Suprapubic skin (tissue), 4 donors: ENCODE measurements at regions not wholly inside any gene's neighbourhood (a gene's known extent, or its start where the extent isn't known, plus 50 kb on each side); places are given as distances from the start of the nearest gene placed in this dataset.

Experiments
- CTCF ChIP-seq, 2 donors: fragments of 200-600 bp in 1 of 2; fragments of 450-650 bp in 1 of 2; sonication (generic) in 1 of 2; IDR thresholded peaks; one replicate each; pipeline ENCODE4 v1.5.1; 2016 to 2019; ENCODE audit warnings: antibody characterized with exemption in 2 of 2, mild to moderate bottlenecking in 1 of 2, moderate library complexity in 1 of 2
- EP300 ChIP-seq: sonication (generic); formaldehyde crosslinking; IDR thresholded peaks from one replicate; pipeline ENCODE4 v1.6.1; 2017; ENCODE audit warnings: antibody characterized with exemption
- POLR2AphosphoS5 ChIP-seq, 3 donors: sonication (generic); formaldehyde crosslinking; IDR thresholded peaks; one replicate each; pipeline ENCODE4 v1.6.1; 2017; ENCODE audit warnings: antibody characterized with exemption in 3 of 3

- TF ChIP-seq EP300 (no peak), CTCF (IDR thresholded peaks at IDR 0.05) (no peak), POLR2AphosphoS5 (IDR thresholded peaks at IDR 0.05) (no peak)
These were observed 104.6 kb downstream of the DLL1 start for GRCh38 chr6:170186006-170186935.
